GM21526 (cell line): ENCODE measurements at regions not wholly inside any gene's neighbourhood (a gene's known extent, or its start where the extent isn't known, plus 50 kb on each side); places are given as distances from the start of the nearest gene placed in this dataset.
"Not testable (repeated sequence)": the region's sequence is repeated elsewhere in the genome, so short reads cannot be mapped to it uniquely, and the experiment has no call there.

Experiments used
- ATAC-seq: cut with Tn5 transposase; IDR thresholded peaks from one replicate; pipeline ENCODE4 v1.9.1; 2021; ENCODE audit warnings: moderate library complexity; ENCODE audit not compliant: unreplicated experiment, low FRiP score

GRCh38 chr2:65599693-65600092, 167.3 kb upstream of the SPRED2 start:
- no peak for ATAC-seq

- no peak for ATAC-seq
These were observed 166.6 kb upstream of the SPRED2 start for GRCh38 chr2:65598996-65599395.

- ATAC-seq: no peak
These were observed 165.9 kb upstream of the SPRED2 start for GRCh38 chr2:65598264-65598663.

GRCh38 chr2:65595630-65596029, 163.2 kb upstream of the SPRED2 start:
- no peak for ATAC-seq

GRCh38 chr2:65594150-65594549, 161.8 kb upstream of the SPRED2 start:
- ATAC-seq: no peak

- ATAC-seq: no peak
These were observed 157.3 kb upstream of the SPRED2 start for GRCh38 chr2:65589667-65590066.

GRCh38 chr2:65587779-65588178, 155.4 kb upstream of the SPRED2 start:
- ATAC-seq: no peak

- ATAC-seq: no peak
These were observed 154.1 kb upstream of the SPRED2 start for GRCh38 chr2:65586516-65586915.

- no peak for ATAC-seq
These were observed 150.7 kb upstream of the SPRED2 start for GRCh38 chr2:65583061-65583460.

GRCh38 chr2:65582364-65582763, 150.0 kb upstream of the SPRED2 start:
- no peak for ATAC-seq

GRCh38 chr2:65580824-65581223, 148.4 kb upstream of the SPRED2 start:
- ATAC-seq: no peak

GRCh38 chr2:65579506-65580235, 147.3 kb upstream of the SPRED2 start:
- no peak for ATAC-seq

GRCh38 chr2:65577654-65578053, 145.3 kb upstream of the SPRED2 start:
- ATAC-seq: no peak

- ATAC-seq: no peak
These were observed 144.6 kb upstream of the SPRED2 start for GRCh38 chr2:65576861-65577601.

GRCh38 chr2:65576278-65576677, 143.9 kb upstream of the SPRED2 start:
- ATAC-seq: no peak

- no peak for ATAC-seq
These were observed 142.6 kb upstream of the SPRED2 start for GRCh38 chr2:65574993-65575392.

GRCh38 chr2:65568656-65569440, 136.4 kb upstream of the SPRED2 start:
- ATAC-seq: not testable (repeated sequence)

GRCh38 chr2:65566617-65567016, 134.2 kb upstream of the SPRED2 start:
- no peak for ATAC-seq

- no peak for ATAC-seq
These were observed 133.3 kb upstream of the SPRED2 start for GRCh38 chr2:65565681-65566080.

- no peak for ATAC-seq
These were observed 131.9 kb upstream of the SPRED2 start for GRCh38 chr2:65564299-65564698.

- ATAC-seq: no peak
These were observed 130.5 kb upstream of the SPRED2 start for GRCh38 chr2:65562890-65563289.
